HG03521 (cell line): ENCODE measurements at regions not wholly inside any gene's neighbourhood (a gene's known extent, or its start where the extent isn't known, plus 50 kb on each side); places are given as distances from the start of the nearest gene placed in this dataset.

Experiments used
- ATAC-seq: cut with Tn5 transposase; IDR thresholded peaks from one replicate; pipeline ENCODE4 v1.9.1; 2021; ENCODE audit warnings: mild to moderate bottlenecking, moderate library complexity; ENCODE audit not compliant: unreplicated experiment

DNA sequence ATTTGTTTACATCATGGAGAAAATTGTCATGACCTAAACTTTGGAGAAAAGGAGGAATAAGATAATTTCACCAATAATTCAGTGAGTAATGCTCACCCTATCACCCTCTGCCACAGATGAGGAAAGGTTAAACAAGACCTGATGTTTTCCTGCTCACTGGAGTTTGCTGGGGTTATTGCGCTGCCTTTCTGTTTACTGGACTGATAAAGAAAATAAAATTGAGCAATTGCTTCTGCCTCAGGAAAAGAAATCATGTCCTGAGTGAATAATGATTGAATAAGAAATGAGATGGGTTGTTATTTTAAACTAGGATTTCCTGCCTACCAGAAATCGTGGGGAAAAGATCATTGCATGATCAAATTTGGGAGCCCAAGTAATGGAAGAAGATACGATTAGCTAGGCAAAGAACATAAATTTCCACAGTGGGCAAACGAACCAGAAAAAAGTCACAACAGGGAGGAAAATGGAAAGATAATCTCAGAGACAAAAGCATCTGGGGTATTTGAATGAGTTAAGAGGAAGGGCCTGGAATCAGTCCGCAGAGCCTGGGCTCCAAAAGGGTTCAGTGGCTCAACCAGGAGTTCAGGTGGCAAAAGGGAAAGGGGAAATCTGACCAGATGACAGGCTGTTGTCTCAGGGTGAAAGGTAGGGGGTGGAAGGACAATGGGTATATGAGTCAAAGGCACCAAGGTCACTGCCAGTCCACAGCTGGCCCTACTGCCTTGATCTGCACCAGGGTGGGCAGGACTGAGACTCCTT, 146.8 kb downstream of the FAM43A start:
- no peak for ATAC-seq

DNA sequence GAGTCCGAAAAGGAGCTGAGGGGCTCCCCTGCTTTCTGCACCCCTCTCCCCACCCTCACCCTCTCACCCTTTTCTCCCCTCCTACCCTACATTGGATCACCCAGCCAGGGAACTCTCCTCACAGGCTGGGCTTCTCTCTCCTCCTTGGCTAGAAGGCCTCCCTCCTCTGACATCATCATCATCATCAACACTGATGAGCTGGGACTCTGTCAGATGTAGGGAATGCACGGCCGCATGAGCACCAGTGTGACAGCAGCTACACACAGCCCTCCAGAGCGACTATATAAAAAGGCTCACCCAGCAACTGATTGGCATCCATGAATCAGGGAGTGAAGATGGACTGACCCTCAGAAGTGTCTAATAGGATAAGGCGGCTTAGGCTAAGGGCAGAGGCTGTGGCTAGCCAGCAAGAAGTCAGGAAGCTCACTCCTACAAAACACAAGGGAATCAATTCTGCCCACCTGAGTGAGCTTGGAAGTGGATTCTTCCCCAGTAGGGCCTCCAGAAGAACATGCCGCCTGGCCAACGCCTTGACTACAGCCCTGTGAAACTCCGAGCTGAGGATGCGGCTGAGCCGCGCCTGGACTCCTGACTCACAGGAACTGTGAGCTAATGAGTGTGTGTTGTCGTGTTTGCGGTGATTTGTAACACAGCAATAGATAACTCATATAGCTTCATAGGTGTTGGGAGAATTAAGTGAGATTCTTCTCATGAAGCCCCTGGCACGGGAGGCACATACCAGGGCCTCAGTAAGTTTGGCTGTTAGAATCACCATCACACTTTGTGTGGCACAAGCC, 147.6 kb downstream of the FAM43A start:
- no peak for ATAC-seq

DNA sequence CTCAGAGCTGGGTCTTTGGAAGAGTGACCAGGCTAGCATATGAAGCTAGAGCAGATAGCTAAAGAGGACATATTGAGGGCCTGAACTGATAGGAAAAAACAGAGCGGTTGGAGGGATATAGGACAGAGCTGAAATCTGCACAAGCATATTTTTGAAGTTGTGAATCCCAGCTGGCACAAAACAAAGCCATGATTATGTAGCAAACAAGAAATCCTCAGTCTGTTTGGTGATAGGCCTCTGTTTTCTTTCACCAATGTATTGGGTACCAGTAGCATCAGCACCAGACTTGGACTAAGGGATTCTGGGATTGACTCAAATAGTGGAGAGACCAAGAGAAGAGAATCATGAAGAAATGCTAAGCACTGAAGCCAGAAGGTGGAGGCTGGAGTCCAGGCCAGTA, 151.0 kb downstream of the FAM43A start:
- no peak for ATAC-seq

DNA sequence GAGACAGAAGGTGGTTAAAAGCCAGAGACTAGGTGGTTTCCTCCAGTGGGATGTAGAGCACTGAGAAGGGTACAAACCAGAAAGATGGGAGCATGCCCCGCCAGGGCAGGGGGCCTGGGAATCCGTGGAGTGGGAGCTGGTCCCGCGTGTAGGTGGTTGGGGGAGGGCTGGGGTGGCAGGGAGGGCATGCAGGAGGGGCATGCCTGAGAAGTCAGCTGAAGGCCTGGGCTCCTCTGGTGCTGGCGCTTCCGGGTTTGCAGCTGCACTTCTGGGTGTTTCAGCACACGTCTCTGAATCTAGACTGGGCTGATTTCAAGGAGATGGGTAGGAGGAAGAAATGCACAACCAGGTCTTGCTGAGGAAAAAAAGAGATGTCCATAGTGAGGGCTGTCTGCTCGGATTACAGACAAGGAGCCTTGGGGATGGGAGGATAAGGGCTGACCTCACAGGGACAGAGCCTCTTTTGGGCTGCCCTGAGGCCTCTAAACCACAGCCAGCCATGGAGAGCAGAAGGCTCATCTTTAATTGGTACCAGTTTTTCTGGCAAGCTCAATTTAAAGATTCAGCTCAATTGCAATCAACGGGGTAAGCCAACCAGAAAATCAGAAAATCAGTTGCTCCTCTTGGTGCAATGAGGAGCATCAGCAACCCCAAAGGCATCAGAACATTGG, 151.9 kb downstream of the FAM43A start:
- ATAC-seq, result no peak

DNA sequence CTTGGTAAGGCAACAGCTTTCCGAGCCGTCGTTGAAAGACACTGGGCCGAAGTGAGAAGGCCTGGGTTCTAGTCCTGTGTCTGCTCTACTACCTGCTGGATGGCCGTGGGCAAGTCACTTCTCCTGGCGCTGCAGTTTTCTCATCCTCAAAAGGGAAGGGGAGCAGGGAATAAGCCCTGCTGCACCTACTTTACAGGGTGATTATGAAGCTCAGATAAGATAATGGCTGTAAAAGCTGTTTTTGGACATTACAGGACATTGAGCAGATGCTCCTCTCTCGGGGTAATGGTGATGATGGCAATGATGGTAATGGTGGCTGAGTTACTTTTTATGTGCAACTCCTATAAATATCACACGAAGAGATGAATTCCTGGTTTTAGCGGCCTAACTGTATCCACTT, 152.6 kb downstream of the FAM43A start:
- ATAC-seq, result no peak

DNA sequence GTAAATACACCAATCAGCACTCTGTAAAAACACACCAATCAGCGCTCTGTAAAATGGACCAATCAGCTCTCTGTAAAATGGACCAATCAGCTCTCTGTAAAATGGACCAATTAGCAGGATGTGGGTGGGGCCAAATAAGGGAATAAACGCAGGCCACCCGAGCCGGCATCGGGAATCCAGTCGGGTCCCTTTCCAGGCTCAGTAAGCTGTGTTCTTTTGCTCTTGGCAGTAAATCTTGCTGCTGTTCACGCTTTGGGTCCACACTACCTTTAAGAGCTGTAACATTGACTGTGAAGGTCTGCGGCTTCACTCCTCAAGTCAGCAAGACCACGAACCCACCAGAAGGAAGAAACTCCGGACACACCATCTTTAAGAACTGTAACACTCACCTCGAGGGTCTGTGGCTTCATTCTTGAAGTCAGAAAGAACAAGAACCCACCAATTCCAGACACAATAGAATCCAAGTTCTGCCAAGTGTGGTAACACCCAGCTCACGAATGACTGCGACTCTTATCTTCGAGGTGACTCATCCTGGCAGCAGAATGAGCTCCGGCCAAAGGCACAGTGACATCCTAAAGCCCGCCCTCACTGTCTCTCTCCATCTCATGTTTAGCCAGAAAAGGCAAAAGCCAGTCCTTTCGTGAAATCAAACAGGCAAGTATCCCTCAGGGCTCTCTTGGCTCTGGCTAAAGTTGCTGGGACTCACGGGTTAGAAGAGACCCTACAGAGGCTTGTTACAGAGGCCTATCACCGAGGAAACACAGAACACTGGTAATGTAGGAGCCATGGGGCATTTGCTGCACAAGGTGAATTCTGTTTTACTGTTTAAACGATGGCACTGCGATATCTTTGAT, 155.2 kb downstream of the FAM43A start:
- no peak for ATAC-seq

DNA sequence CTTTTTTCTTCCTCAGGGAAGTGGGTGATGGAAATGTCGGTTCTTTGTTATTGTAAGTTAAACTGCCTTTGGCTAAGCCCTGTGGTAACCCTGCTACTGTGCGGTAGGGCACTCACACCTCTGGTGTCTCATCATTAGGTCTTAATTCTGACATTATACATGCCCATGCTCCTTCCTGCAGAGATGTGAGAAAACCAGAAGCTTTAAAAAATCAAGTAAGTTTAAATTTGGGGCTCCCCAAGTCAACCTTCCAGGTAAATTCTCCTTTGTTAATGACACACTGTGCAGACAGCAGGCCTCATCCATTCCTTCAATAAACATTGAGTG, 155.8 kb downstream of the FAM43A start:
- no peak for ATAC-seq

DNA sequence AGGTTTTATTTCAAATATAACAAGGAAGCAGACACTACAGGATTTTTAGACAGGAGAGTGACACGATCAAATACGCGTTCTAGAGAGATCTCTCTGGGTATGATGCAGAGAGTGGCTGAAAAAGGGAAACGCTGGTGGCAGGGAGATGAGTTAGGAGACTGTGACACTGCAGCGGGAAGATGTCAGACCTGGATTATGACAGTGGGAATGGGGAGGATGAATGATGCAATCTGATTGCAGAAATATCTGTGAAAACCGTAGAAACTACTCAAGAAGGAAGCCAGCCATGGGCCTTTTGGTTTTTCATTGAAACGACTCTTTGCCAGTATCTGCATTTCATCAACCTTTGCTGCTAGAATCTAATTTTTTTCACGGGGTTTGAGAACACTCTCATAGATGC, 157.9 kb downstream of the FAM43A start:
- ATAC-seq, result no peak

DNA sequence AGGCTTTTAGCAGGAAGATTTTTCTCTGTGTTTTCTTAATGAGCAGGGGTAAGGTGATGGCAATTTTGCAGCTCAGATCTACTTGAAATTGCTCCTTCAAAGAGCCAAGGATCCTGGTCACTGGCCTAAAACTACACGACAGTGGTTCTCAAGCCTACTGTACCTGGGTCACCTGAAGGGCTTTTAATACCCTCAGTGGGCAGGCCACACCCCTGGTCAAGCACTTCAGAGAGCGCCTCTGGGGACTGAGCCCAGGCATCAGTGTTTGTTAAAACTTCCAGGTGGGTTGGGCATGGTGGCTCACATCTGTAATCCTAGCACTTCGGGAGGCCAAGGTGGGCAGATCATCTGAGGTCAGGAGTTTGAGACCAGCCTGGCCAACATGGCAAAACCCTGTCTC, 158.4 kb downstream of the FAM43A start:
- ATAC-seq, result no peak

DNA sequence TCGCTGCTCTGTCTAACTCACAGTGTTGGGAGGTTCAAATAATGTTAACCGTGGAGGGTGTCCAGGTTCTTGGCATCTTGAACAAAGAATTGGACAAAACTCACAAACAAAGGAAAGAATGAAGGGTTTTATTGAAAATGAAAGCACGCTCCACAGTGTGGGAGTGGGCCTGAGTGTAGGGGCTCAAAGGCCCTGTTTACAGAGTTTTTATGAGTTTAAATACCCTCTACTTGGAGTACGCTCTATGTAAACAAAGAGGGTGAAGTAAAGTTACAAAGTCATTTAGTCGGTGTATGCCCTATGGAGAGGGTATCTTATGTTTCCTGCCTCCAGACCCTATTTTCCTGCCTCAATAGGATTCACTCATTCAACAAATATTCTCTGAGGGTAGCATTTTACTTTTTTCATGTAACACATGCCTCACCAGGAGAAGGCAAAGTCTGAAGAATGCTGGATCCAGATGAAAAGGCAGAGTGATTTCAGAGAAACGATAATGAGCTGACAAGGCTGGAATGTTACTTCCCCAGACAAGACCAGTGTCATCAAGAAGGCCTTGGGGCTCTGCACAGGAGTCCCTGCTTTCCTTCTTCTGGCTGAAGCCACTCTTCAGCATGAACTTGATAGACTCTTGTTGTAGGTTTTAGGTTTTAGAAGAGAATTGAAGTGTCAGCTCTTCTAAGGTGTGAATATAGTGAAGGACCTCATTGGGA, 163.6 kb downstream of the FAM43A start:
- no peak for ATAC-seq

DNA sequence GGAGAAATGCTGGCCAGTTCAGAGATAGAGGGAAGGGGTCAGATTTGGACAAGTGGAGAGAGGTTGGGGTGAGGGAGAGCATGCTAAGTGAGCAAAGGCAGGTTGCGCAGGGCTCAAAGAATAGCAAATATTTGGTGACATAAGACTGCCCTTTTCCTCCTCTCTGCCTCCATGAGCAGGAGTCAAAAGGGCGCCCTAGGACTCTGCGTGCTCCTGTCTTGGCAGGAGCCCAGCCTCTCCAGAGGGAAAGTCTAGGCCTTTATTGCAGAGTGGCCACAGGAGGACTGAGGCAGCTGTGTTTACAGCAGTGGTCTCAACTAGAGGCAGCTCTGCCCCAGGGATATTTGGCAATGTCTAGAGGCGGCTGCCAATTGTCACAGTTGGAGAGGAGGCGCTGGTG, 165.6 kb downstream of the FAM43A start:
- ATAC-seq, result no peak

DNA sequence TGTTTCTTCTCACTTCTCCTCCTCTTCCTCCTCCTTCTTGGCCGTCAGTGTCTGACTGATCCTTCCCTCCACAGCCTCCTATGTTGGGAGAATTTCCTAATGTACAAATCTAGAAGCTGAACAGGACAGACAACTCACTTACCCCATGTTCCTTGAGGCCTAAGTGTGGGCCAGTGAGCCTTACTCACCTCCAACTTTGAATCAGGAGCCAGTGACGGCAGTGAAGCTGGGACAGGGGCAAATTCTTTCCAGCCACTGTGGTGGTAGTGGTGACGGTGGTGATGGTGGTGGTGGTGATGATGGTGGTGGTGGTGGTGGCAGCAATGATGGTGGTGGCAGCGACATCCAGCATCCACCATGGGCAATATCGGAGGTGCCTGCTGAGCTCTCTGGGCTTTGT, 166.3 kb downstream of the FAM43A start:
- ATAC-seq, result no peak

DNA sequence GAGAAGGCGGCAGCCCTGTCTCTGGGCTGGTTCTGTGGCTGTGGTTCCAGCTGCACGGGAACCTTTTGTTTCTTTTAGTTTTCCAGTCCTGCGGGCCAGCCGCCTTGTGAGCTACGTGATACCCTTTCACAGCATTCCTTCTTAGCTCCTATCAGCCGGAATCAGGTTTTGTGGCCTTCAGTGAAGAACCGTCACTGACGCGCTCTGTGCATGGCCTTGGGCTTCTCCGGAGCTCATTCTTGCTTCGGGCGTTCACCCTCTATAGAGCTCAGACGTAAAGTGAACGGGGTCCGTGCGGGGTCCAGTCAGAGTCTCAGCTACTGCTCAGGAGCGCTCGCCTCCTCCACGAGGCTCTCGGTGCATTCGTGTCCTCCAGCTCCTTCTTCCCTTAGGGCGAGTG, 166.7 kb downstream of the FAM43A start:
- ATAC-seq, result no peak

DNA sequence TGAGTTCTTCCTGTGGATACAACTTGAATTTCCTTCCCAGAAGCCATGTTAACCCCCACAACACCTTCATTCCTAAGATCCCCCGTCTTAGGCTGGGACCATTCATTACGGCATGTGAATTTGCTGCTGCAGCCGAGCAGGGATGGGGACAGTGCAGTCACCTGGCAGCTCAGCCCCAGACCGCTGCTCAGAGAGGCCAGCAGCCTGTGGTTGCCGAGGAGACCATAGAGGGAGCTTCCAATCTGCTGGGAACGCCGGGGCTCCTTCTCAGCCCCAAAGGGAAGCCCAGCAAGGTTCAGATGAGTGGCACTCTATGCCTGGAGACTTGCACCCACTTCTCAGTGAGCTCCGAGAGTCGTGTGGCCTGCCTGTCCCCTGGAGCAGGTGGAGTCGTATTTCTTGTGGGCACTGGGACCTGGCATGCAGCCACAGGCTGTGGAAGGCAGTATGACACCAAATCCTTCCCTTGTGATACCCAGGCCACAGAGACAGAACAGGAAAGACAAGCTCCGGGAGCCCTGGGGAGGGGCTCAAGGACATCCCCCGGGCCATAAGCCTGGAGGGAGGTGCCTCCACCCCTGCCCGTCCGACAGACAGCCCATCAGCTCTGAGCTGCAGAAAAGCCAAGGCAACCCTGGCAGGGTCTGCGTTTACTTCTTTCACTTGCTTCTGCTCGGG, 167.3 kb downstream of the FAM43A start:
- ATAC-seq, result no peak

DNA sequence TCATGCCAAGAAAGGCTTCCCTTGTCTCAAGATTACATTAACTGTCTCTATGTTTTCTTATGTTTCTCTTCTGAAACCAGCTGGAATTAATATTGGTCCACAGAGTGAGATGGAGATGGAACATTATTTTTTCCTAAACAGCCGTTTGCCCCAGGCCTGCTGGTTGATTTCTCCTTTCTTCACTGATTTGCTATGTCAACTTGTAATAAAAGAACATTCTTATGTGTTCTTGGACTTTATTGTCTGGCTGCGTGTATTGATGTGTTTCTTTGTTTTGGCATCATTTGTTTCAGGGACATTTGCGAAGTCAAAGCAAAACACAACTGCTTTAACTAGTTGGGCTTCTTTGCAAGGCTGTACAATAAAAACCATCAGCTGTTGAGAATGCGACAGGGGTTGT, 168.5 kb downstream of the FAM43A start:
- ATAC-seq, result no peak

DNA sequence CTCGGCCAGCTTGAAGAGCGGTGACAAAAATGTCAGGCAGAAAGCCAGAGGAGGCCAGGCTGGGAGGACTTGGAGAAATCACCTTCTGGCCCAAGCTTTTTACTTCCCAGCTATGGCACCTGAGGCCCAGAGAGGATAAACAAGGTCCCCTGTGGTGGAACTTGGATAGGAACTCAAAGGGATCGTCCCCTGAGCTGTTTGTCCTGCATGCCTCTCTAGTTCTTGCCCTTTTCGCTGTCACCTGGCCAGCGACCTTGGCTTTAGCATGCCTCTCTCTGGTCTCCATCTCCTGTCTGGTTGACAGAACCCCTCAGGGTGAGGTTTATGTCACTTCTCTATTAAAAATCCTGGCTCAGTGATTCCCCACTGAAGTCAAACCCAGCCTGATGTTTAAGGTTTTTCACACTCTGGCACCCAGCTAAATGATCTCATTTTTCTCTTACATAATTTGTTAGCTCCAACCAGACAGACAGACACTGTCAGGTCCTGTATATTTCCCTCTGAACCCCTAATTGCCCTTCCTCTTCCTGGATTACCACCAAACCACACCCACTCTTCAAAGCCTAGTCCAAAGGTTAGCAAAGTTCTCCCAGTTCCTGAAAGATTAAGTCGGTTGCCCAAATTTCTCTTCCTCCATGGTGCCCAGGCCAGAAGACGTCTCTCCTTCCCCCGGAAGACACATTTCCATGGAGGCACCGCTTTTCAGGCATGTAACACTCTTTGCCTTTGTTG, 169.1 kb downstream of the FAM43A start:
- no peak for ATAC-seq

DNA sequence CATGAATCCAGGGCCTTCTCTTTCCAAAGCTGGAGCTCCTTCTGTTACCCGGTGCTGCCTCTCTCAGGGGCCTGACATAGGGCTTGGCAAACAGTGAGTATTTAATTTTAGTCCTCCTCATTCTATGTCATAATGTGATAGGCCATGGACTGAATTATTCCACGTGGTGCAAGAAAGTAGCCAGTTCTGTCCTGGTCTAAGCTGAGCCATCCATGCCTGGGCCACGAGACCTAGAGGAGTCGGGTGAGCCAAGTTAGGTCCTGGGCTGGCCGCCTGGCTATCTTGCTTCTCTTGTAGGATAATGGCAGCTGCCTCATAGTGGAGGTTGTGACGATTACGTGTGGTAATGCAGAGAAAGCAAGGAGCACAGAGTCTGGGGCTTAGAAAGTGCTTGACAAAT, 170.6 kb downstream of the FAM43A start:
- ATAC-seq, result no peak

DNA sequence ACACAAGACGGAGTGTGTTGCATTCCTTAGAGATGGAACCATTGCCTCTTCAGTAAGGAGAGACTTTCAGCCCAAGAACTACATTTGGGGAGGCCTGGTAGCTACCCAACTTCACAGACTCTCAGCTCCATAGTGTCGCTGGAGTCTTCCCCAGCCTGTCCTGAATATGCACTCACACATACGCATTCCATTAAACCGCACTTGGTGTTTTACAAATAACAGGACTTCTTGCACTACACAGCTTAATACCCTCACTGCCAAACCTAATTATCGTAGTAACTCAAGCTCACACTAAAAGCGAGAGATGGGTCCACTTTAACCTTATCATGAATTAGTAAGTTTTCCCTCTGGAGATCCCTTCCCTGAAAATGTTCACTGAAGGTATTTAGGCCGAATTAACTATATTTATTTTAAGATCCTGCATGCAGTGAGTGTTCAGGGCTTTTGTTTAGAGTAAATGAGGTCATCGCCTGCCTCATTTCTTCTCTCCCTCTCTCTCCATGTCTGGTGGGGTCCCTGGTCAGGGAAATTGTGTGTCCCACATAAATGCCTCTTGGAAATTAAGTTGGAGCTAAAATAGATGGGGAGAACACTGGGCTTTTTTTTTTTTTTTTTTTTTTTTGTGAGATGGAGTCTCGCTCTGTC, 171.9 kb downstream of the FAM43A start:
- ATAC-seq, result no peak

DNA sequence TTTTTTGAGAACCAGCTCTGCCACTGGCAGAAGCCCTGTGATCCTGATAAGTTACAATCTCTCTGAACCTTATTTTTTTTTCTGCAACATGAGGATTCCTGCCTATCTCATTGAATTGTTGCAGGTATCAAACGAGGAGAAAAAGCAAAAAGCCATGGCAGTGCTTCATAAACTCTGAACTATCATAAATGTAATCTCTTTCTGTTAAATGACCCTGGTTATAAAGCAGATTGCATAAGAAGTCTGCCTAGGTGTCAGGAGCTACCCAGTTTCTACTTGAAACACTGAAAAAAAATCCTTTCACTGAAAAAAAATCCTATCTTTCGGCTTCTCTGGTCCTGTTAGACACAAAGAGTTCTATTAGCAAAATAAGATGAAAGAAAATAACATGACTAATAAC, 172.7 kb downstream of the FAM43A start:
- ATAC-seq, result no peak
